ENCODE measurements at regions not wholly inside any gene's neighbourhood (a gene's known extent, or its start where the extent isn't known, plus 50 kb on each side); places are given as distances from the start of the nearest gene placed in this dataset.

- Histone ChIP-seq H3K36me3 (ENCODE audit: control insufficient read depth, insufficient read depth, low read length) (no peaks in the 10 kb centered on the region), H3K27me3 (replicated peaks; ENCODE audit: control insufficient read depth, insufficient read depth, low read length) (no peaks in the 10 kb centered on the region; the same call in 1 of the 2 replicates), H3K4me3 (replicated peaks; ENCODE audit: low read depth, low read length) (no peak overlapping the region)
- DNase-seq (ENCODE audit: extremely low read depth, insufficient read length): no peak
- no peak for TF ChIP-seq CTCF (IDR thresholded peaks at IDR 0.05; ENCODE audit: insufficient read depth, low read length, poor library complexity, severe bottlenecking)
Observed at GRCh38 chr4:147137280-147137679, 191.6 kb upstream of the TTC29 start.

DNA sequence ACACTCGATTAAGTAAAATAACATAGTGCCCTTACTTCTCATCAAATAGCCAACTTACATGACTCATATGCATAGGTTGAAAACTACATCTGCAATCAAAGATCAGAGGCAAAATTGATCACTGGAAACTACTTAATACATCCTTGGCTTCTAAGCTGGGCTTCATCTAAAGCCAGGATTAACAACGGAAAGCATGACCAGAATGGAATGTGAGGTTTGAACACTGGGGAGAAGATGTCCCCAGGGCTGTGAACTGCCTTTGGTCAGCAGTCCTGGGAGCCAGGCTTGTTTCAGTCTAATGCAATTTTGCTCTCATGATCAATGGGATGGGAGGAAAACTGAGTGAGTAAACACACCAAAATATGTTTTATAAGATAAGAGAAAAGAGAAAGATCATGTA lies 192.5 kb upstream of the TTC29 start:
- no peaks in the 10 kb centered on the region for H3K36me3 ChIP-seq (ENCODE audit: control insufficient read depth, insufficient read depth, low read length)
- H3K27me3 ChIP-seq (replicated peaks; ENCODE audit: control insufficient read depth, insufficient read depth, low read length): no peaks in the 10 kb centered on the region; the same call in 1 of the 2 replicates
- no peak for TF ChIP-seq CTCF (IDR thresholded peaks at IDR 0.05; ENCODE audit: insufficient read depth, low read length, poor library complexity, severe bottlenecking)
- no peak for DNase-seq (ENCODE audit: extremely low read depth, insufficient read length)
- no peak overlapping the region for H3K4me3 ChIP-seq (replicated peaks; ENCODE audit: low read depth, low read length)

DNA sequence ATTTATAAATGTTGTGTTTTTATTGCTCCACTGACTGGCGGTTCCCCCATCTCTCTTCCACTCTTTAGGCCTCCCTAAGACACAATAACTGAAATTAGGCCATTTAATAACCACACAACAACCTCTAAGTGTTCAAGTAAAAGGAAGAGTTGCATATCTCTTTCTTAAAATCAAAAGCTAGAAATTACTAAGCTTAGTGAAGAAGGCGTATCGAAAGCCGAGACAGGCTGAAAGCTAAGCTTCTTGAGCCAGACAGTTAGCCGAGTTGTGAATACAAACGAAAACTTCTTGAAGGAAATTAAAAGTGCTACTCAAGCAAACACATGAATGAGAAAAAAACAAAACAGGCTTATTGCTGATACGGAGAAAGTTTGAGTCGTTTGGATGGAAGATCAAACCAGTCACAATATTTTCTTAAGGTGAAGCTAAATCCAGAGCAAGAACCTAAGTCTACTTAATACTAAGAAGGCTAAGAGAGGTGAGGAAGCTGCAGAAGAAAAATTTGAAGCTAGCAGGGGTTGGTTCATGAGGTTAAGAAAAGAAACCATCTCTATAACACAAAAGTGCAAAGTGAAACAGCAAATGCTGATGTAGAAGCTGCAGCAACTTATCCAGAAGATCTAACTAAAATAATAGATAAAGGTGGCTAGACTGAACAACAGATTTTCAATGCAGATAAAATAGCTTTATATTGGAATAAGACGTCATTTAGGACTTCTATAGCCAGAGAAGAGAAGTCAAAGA lies 194.0 kb upstream of the TTC29 start:
- Histone ChIP-seq H3K4me3 (replicated peaks; ENCODE audit: low read depth, low read length) (peak overlapping the region; percentile 28), H3K27me3 (replicated peaks; ENCODE audit: control insufficient read depth, insufficient read depth, low read length) (no peaks in the 10 kb centered on the region), H3K36me3 (ENCODE audit: control insufficient read depth, insufficient read depth, low read length) (no peaks in the 10 kb centered on the region)
- TF ChIP-seq CTCF (IDR thresholded peaks at IDR 0.05; ENCODE audit: insufficient read depth, low read length, poor library complexity, severe bottlenecking): no peak
- no peak for DNase-seq (ENCODE audit: extremely low read depth, insufficient read length)

DNA sequence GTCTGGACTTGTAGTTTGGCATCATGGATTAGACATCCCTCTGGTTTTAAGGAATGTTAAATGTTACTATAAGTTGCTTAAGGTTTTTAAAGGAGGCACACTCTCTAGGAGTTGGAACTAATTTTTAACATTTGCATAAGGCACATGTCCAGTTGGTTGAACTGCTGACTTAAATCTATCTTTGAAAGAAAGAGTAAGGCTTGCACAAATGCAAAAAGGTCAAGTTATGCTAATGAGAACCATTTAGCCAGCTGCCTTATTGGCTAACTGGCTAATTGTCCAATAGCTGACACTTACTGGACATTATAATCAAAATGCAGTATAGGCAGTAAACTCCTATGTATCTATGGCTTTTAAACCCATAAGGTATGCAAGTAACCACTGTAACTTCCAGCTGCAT lies 206.1 kb upstream of the TTC29 start:
- no peak overlapping the region for H3K4me3 ChIP-seq (replicated peaks; ENCODE audit: low read depth, low read length)
- H3K27me3 ChIP-seq (replicated peaks; ENCODE audit: control insufficient read depth, insufficient read depth, low read length): peaks cover 4% of the 10 kb centered on the region; the same call in 1 of the 2 replicates
- DNase-seq (ENCODE audit: extremely low read depth, insufficient read length): no peak
- TF ChIP-seq CTCF (IDR thresholded peaks at IDR 0.05; ENCODE audit: insufficient read depth, low read length, poor library complexity, severe bottlenecking): no peak
- no peaks in the 10 kb centered on the region for H3K36me3 ChIP-seq (ENCODE audit: control insufficient read depth, insufficient read depth, low read length)

DNA sequence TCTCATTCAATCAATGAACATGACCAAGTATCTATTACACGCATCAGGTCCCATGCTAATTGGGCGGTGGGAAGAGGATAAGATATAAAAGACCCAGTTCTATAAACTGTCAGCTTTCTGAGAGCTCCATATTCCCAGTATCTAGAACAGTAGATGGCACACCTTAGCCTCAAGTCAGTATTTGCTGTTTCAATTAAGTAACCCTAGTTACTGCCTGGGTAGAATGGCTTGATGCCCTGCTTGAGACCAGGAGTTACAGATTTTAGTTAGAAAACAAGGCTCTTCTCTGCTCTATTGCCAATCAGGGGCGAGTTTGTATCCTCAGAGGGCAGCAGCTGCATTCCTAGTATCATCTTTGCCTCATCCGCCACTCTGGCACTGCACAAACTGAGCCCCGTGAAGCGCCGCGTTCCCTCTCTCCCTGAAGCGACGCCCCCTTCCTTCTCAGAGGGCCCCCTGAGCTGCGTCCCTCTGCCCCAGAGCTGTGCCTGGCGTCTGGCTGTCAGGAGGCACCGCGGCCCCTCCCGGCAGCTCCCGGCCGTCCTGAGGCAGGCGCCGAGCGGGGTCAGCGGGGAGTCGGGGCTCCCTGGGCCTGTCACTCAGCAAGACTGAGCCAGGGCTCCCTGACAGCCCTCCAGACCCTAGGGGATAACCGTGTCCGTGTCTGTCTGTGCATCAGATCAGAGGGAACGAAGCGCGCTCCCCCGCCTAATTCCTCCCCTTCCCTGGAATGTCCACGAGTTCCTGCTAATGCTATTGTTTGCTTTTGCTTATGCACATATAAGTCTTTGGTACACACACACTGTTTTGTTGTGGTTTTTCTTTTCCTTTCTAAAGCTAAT lies 212.4 kb upstream of the TTC29 start:
- no peak overlapping the region for H3K4me3 ChIP-seq (replicated peaks; ENCODE audit: low read depth, low read length)
- no peaks in the 10 kb centered on the region for H3K36me3 ChIP-seq (ENCODE audit: control insufficient read depth, insufficient read depth, low read length)
- peak; percentile 3 for DNase-seq (ENCODE audit: extremely low read depth, insufficient read length)
- TF ChIP-seq CTCF (IDR thresholded peaks at IDR 0.05; ENCODE audit: insufficient read depth, low read length, poor library complexity, severe bottlenecking): no peak
- no peaks in the 10 kb centered on the region; the same call in 1 of the 2 replicates for H3K27me3 ChIP-seq (replicated peaks; ENCODE audit: control insufficient read depth, insufficient read depth, low read length)

Data from GM06990 (cell line).